ENCODE measurements at regions not wholly inside any gene's neighbourhood (a gene's known extent, or its start where the extent isn't known, plus 50 kb on each side); places are given as distances from the start of the nearest gene placed in this dataset.

DNA sequence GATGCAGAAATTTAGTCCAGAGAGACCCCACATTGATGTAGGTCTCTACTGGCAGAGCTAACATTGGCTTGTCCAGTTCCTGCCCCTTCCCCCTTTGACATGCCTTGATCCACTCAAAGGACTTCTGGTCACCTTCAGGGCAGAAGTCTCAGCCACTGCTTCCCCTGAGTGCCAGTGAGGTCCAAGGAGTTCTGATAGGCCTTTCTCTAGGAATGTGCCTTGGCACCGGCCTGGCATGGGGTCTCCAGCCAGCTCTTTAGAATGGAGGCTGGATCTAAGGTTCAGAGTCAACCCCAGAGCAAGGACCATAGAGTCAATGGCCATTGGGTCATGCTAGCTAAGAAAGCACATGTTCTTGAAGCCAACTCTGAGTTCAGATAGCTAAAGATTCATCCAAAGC, 88.6 kb upstream of the PJA1 start:
- Histone ChIP-seq H3K4me3 (no peak overlapping the region), H3K9me3 (no peaks in the 10 kb centered on the region), H3K4me1 (no peaks in the 10 kb centered on the region), H3K36me3 (no peaks in the 10 kb centered on the region), H3K27me3 (ENCODE audit: low read depth) (no peaks in the 10 kb centered on the region), H3K27ac (no peak overlapping the region)
- TF ChIP-seq CTCF (IDR thresholded peaks at IDR 0.05): no peak
- intact Hi-C loops (cut with DNase I): no loop called here
- ATAC-seq (no peak), DNase-seq (no peak)

DNA sequence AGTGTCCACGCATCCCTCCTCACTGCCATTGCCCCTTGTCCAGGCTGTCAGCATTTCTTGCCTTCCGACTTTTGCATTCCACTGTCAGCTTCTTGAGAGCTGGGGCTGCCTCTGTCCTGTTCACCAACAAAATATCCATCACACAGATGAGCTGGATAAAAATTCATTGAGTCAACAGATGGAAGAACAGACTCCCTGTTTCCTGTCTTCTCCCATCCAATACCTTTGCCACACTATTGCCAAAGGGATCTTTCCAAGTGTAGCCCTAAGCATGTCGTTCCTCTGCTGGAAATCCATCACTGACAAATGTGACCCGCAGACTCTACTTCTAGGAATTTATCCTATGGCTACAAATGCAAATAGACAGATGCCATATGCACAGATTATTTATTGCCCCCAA, 78.0 kb upstream of the PJA1 start:
- Histone ChIP-seq H3K27me3 (ENCODE audit: low read depth) (no peaks in the 10 kb centered on the region), H3K36me3 (no peaks in the 10 kb centered on the region), H3K27ac (no peak overlapping the region), H3K9me3 (no peaks in the 10 kb centered on the region), H3K4me3 (no peak overlapping the region), H3K4me1 (no peaks in the 10 kb centered on the region)
- DNase-seq (no peak), ATAC-seq (no peak)
- intact Hi-C loops (cut with DNase I): no loop called here
- TF ChIP-seq CTCF (IDR thresholded peaks at IDR 0.05): no peak

- Histone ChIP-seq H3K4me3 (no peak overlapping the region), H3K4me1 (no peaks in the 10 kb centered on the region), H3K9me3 (no peaks in the 10 kb centered on the region), H3K27ac (no peak overlapping the region), H3K36me3 (no peaks in the 10 kb centered on the region), H3K27me3 (ENCODE audit: low read depth) (no peaks in the 10 kb centered on the region)
- ATAC-seq: no peak
- intact Hi-C loops (cut with DNase I): no loop called here
- DNase-seq: no peak
- TF ChIP-seq CTCF (IDR thresholded peaks at IDR 0.05): no peak
These were observed 73.6 kb upstream of the PJA1 start for GRCh38 chrX:69238887-69239231.

GRCh38 chrX:69238114-69238886, 73.0 kb upstream of the PJA1 start:
- no peaks in the 10 kb centered on the region for H3K9me3 ChIP-seq
- intact Hi-C loops (cut with DNase I): no loop called here
- no peak overlapping the region for H3K4me3 ChIP-seq
- ATAC-seq: peak; percentile 29 to 42
- no peak overlapping the region for H3K27ac ChIP-seq
- no peak for DNase-seq
- H3K36me3 ChIP-seq: no peaks in the 10 kb centered on the region
- no peaks in the 10 kb centered on the region for H3K27me3 ChIP-seq (ENCODE audit: low read depth)
- H3K4me1 ChIP-seq: no peaks in the 10 kb centered on the region
- TF ChIP-seq CTCF (IDR thresholded peaks at IDR 0.05): no peak

DNA sequence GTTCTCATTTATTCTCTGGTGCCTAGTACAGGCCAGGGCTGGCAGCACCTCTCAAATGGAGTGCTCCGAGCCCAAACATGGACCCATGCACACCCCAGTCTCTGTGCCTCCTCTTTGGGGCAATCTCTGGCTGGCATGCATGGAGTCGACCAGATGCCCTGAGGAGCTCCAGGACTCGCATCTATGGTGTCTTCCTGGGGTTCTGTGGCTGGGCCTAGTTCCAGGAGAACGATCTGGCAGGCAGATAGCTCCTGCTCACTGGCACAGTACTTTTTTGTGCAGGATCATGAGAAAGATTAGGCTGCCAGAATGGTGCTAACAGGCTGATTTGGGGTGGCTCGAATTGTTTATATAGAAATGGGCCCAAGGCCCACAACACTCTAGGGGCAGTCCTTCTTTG, 72.0 kb upstream of the PJA1 start:
- DNase-seq (no peak), ATAC-seq (no peak)
- Histone ChIP-seq H3K4me3 (no peak overlapping the region), H3K4me1 (no peaks in the 10 kb centered on the region), H3K9me3 (no peaks in the 10 kb centered on the region), H3K27ac (no peak overlapping the region), H3K27me3 (ENCODE audit: low read depth) (no peaks in the 10 kb centered on the region), H3K36me3 (no peaks in the 10 kb centered on the region)
- no peak for TF ChIP-seq CTCF (IDR thresholded peaks at IDR 0.05)
- intact Hi-C loops (cut with DNase I): no loop called here

Data from lower lobe of right lung (tissue), 2 donors.